CD4-positive, alpha-beta T cell treated with Interleukin-4 for 4 hours (primary cell): ENCODE measurements at regions not wholly inside any gene's neighbourhood (a gene's known extent, or its start where the extent isn't known, plus 50 kb on each side); places are given as distances from the start of the nearest gene placed in this dataset.

Experiments
- DNase-seq: peaks from one replicate; pipeline ENCODE4 v3.0.0-alpha.2; 2020

GRCh38 chr4:19774690-19775256 is 476.9 kb upstream of the SLIT2 start:
- no peak for DNase-seq

- DNase-seq, result no peak
Observed at GRCh38 chr4:19772581-19772980, 479.1 kb upstream of the SLIT2 start.

DNA sequence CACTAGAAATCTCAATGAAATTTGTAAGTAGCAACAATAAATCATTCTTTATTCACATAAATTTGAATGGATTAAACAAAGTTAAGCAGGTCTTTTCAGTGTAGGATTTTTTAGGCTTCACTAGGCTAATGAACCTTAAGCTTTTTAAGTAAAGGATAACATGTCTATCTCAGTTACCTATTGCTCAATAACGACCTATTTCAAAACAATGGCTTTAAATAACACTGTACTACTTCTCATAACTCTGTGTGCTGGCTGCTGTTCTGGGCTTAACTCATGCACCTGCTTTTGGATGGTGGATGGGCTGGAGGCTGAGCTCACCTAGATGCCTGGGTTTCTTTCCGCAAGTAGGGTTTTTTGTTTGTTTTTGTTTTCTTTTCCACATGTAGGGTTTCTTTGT is 495.0 kb upstream of the SLIT2 start:
- no peak for DNase-seq

DNA sequence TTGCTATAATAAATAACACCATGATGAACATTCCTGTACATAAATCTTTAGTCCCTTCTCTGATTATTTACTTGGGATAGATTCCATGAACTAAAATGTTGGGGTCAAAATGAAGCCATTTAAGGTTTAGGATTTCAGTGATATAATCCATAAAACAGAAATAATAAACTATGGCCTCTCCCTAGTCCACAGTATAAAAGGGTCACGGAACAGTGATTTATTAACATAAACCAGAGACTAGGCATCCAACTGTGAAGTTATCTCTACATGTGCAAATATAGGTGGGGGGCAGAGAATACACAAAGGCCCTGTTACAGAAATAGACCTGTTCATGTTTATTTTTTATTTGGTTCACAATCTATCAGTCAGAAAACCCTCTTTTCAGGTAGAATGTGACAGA is 499.1 kb upstream of the SLIT2 start:
- no peak for DNase-seq

GRCh38 chr4:19748519-19749479 is 502.9 kb upstream of the SLIT2 start:
- no peak for DNase-seq

- DNase-seq, result no peak
Observed at GRCh38 chr4:19746377-19746776, 505.3 kb upstream of the SLIT2 start.

GRCh38 chr4:19743115-19743638 is 508.5 kb upstream of the SLIT2 start:
- no peak for DNase-seq

GRCh38 chr4:19739101-19739651 is 512.5 kb upstream of the SLIT2 start:
- DNase-seq, result no peak

DNA sequence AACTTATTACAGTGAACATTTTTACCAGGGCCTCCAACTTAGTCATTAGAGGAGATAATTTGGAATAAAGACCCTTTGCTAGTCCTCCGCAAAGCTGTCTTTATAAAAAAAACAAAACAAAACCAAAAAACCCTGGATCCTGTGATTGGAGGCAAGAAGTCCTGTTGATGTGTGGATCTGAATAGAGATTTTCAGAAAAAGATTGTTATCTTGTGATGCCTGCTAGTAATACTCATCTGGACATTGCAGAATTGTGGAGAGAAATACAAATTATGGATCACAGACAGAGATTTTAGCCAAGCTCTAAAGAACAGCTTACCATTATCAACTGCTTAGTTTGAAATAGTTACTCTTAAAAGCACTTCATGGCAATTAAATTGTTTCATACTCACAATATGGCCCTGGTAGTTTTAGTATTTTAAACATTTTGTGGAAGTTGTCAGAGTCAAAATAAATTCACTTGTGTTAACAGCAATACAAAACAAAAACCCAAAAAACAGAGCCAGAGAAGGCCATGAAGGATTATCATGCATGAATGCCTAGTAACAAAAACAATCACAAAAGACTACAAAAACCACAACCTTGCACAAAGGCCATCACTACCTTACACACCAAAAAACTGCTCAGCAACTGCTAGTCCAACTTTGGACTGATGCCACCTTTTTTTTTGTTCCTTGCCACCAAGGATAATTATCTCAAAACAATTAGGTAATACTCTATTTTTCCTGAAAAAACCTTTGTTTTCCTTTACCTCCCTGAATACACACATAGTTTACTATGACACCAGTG is 514.5 kb upstream of the SLIT2 start:
- DNase-seq, result no peak

DNA sequence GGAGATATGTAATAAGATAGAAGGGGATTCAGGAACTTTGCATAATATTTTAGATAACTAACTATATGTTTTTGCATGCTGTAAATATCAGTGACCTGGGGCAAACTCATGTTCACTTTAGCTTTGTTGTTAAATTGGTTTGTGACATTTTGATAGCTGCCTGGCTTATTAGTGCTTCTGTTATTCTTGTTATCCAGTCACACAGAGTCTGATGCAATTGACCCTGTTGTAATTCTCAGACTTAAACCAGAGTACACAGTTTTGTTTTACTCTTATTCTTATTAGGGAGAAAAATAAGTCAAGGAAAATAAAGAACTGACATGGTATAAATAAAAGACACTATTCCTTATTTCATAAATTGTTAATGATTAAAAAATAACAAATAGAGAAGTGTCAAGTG is 516.7 kb upstream of the SLIT2 start:
- DNase-seq, result no peak

GRCh38 chr4:19729886-19730651 is 521.6 kb upstream of the SLIT2 start:
- DNase-seq, result no peak

GRCh38 chr4:19728773-19729172 is 522.9 kb upstream of the SLIT2 start:
- no peak for DNase-seq

DNA sequence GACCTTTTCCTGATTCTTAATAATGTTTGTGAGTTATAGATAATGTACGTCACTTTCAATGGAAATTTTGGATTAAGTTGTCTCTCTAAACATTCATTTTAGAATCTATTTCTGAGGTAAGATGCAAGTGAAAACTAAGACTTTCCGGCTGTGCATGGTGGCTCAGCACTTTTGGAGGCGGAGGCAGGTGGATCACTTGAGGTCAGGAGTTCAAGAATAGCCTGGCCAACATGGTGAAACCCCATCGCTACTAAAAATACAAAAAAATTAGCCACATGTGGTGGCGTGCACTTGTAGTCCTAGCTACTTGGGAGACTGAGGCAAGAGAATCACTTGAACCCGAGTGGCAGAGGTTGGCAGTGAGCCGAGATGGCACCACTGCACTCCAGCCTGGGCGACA is 524.6 kb upstream of the SLIT2 start:
- no peak for DNase-seq

DNA sequence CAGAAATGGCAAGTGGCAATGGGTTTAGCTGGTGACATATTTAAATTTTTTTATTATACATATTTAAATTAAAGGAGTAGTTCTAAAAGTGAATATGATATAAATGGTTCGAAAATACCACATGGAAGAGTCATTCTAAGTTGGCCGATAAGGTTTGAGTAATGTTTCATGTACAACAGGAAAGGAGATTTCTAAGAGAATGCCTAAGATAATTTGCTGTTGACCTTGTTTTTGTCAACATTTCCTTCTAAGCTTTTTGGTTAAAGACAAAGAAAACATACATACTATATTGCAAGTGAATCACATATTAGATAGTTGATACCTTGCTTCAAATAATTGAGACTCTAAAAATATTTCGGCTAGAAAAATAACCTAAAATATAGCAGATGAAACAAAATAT is 526.6 kb upstream of the SLIT2 start:
- DNase-seq, result no peak

- DNase-seq, result no peak
Observed at GRCh38 chr4:19722404-19722803, 529.3 kb upstream of the SLIT2 start.

DNA sequence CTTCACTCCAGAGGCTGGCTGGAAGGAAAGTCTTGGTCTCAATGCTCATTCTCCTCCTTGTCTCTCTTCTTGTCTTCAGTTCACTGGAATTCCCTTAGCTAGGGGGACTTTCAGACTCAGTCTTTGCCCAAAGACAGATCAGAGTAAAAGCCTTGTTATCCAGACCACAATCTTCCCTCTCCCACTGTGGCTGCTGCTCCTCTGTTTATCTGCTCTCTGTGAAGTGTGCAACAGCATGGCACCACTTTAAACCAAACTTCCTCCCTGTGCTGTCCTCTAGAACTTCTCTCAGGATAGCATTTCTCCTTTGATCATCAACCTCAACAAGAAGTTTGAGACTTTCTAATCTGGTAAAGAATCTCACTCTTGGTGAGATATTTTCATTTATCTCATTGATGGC is 530.1 kb upstream of the SLIT2 start:
- DNase-seq, result no peak

GRCh38 chr4:19720610-19721009 is 531.1 kb upstream of the SLIT2 start:
- DNase-seq, result no peak

DNA sequence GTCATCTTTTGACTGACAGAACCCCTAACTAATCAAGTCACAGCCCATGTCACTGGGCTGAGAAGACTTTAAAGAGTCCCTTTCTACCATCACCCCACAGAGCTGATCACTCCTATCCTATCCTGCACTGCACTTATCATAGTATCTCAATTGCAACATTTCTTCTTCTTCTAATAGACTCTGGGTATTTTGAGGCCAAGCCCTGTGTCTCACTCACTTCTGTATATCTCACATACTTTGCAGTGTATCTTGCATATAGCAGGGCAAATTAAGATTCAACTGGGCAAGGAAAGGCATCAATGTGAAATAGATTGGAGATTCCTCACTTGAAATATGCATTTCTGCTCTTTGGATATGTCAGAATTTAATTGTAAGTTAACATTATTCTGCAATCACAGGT is 531.5 kb upstream of the SLIT2 start:
- DNase-seq, result no peak

GRCh38 chr4:19711871-19712270 is 539.8 kb upstream of the SLIT2 start:
- DNase-seq, result no peak

DNA sequence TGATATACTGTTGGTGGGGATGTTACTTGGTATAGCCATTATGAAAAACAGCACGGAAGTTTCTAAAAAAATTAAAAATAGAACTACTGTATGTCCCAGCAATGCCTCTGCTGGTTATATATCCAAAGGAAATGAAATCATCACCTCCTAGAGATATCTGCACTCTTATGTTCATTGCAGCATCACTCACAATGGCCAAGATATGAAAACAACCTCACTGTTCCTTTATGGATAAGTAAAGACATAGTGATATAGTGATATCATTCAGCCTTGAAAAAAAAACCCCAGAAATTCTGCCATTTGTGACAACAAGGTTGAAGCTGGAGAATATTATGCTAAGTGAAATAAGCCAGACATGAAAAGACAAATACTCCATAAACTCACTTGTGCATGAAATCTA is 543.8 kb upstream of the SLIT2 start:
- DNase-seq, result no peak

- DNase-seq, result no peak
Observed at GRCh38 chr4:19703391-19703790, 548.3 kb upstream of the SLIT2 start.

DNA sequence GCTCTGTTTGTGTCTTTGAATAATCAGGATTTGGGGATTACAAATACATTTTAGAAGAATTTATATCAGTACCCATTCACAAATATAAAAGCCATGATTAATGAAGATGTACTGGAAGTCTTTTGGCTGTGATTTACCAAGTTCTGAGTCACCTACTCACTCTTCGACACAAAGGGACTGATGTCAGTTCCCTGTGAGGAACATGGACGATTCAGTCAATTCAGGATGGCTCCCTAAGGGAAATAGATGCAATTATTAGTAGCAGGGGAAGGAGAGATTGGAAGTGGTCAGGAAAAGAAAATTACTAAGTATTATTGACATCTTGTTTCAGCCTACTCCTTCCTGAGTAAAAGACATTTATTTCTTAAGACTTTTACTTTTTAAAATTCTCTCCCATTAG is 550.7 kb upstream of the SLIT2 start:
- DNase-seq, result no peak
